ENCODE measurements at regions not wholly inside any gene's neighbourhood (a gene's known extent, or its start where the extent isn't known, plus 50 kb on each side); places are given as distances from the start of the nearest gene placed in this dataset.

- intact Hi-C loops (cut with micrococcal nuclease) = no loop called here
- POLR2A ChIA-PET (ENCODE audit: unreplicated experiment) = no interaction called here
- H4K20me1 ChIP-seq (ENCODE audit: low read length) = no peaks in the 10 kb centered on the region
- H3K9ac ChIP-seq (ENCODE audit: low read length) = no peak overlapping the region
- H3K9me3 ChIP-seq (ENCODE audit: low read length) = no peaks in the 10 kb centered on the region
- no peaks in the 10 kb centered on the region for H3F3A ChIP-seq (ENCODE audit: low read length, unreplicated experiment)
- H3K27ac ChIP-seq (ENCODE audit: low read length) = no peak overlapping the region
- H3K79me2 ChIP-seq (ENCODE audit: low read length) = no peaks in the 10 kb centered on the region
- no peak for TF ChIP-seq EZH2phosphoT487 (IDR thresholded peaks at IDR 0.05; ENCODE audit: borderline replicate concordance, low read length)
- no peak for TF ChIP-seq CTCF (conservative IDR thresholded peaks at IDR 0.05; ENCODE audit: low read depth, low read length)
- TF ChIP-seq EZH2 (IDR thresholded peaks at IDR 0.05; ENCODE audit: low read length, unreplicated experiment) = no peak
- peaks cover 18% of the 10 kb centered on the region for H3K4me1 ChIP-seq (ENCODE audit: insufficient read depth, low read length)
- no peak overlapping the region for H2AFZ ChIP-seq (ENCODE audit: low read length)
- no peaks in the 10 kb centered on the region for H3K27me3 ChIP-seq (ENCODE audit: low read length)
- DNase-seq (no peak), ATAC-seq (no peak)
- H3K36me3 ChIP-seq (ENCODE audit: low read depth, low read length) = peaks cover 6% of the 10 kb centered on the region; the same call in 1 of the 2 replicates
- CTCF ChIA-PET = no interaction called here
- no peak overlapping the region for H3K4me3 ChIP-seq (ENCODE audit: low read length)
- H3K4me2 ChIP-seq (ENCODE audit: low read length) = no peak overlapping the region
- no peaks in the 10 kb centered on the region for H3K9me2 ChIP-seq (replicated peaks; ENCODE audit: low read length)
- BruUV-seq (replicated peaks) = no TSS peak
These were observed 84.3 kb downstream of the NCOR2 start for GRCh38 chr12:124482901-124483799.

GRCh38 chr12:124482567-124482893, 84.9 kb downstream of the NCOR2 start:
- H3K4me1 ChIP-seq (ENCODE audit: insufficient read depth, low read length) = peaks cover 18% of the 10 kb centered on the region
- no peak overlapping the region for H2AFZ ChIP-seq (ENCODE audit: low read length)
- H3K4me2 ChIP-seq (ENCODE audit: low read length) = no peak overlapping the region
- no peaks in the 10 kb centered on the region for H3K79me2 ChIP-seq (ENCODE audit: low read length)
- no peaks in the 10 kb centered on the region for H3K27me3 ChIP-seq (ENCODE audit: low read length)
- H3K9me2 ChIP-seq (replicated peaks; ENCODE audit: low read length) = no peaks in the 10 kb centered on the region
- no peaks in the 10 kb centered on the region for H3F3A ChIP-seq (ENCODE audit: low read length, unreplicated experiment)
- ChIA-PET CTCF (no interaction called here), POLR2A (ENCODE audit: unreplicated experiment) (no interaction called here)
- no peaks in the 10 kb centered on the region for H4K20me1 ChIP-seq (ENCODE audit: low read length)
- intact Hi-C loops (cut with micrococcal nuclease) = no loop called here
- no TSS peak for BruUV-seq (replicated peaks)
- DNase-seq (no peak), ATAC-seq (no peak)
- H3K4me3 ChIP-seq (ENCODE audit: low read length) = no peak overlapping the region
- H3K9me3 ChIP-seq (ENCODE audit: low read length) = no peaks in the 10 kb centered on the region
- TF ChIP-seq EZH2phosphoT487 (IDR thresholded peaks at IDR 0.05; ENCODE audit: borderline replicate concordance, low read length) (no peak), CTCF (conservative IDR thresholded peaks at IDR 0.05; ENCODE audit: low read depth, low read length) (no peak), EZH2 (IDR thresholded peaks at IDR 0.05; ENCODE audit: low read length, unreplicated experiment) (no peak)
- H3K27ac ChIP-seq (ENCODE audit: low read length) = no peak overlapping the region
- peaks cover 6% of the 10 kb centered on the region; the same call in 1 of the 2 replicates for H3K36me3 ChIP-seq (ENCODE audit: low read depth, low read length)
- H3K9ac ChIP-seq (ENCODE audit: low read length) = no peak overlapping the region

All from PC-3 (cell line).